ENCODE measurements at regions not wholly inside any gene's neighbourhood (a gene's known extent, or its start where the extent isn't known, plus 50 kb on each side); places are given as distances from the start of the nearest gene placed in this dataset.

DNA sequence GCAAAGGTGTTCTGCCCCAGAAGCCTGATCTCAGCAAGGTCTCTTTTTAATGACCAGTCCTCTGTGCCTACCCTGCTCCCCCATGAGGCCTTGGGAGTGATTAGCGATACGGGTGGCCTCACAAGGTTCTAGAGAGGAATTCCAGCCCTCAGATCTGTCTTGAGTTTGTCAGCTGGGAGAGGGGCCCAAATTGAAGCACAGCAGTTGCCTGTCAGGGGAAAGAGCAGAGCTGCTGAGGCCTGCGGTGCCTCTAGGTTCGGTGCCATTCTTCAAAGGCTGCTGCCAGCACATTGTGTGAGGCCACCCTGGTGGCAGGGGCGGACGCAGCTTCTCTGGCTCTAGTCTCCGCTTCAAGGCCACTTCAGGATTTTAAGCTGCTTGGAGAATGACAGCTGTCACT is 85.7 kb upstream of the GRIA1 start:
- no peak for DNase-seq

DNA sequence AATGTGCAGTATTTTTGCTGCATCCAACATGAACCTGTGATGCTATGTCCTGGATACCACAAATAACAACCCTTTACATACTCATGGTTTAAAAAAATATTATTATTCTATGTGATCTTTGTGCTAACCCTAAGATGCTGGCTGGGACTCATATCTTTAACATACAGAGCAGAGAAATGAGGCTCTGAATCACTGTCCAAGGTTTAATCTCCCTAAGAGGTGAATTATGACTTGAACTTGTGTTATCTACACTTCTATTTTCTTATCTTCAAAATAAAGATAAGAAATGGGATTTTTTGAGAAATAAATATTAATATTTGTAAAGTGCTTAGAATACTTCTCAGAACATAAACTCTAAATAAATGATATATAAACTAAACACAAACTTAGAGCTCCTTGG is 68.8 kb upstream of the GRIA1 start:
- no peak for DNase-seq

DNA sequence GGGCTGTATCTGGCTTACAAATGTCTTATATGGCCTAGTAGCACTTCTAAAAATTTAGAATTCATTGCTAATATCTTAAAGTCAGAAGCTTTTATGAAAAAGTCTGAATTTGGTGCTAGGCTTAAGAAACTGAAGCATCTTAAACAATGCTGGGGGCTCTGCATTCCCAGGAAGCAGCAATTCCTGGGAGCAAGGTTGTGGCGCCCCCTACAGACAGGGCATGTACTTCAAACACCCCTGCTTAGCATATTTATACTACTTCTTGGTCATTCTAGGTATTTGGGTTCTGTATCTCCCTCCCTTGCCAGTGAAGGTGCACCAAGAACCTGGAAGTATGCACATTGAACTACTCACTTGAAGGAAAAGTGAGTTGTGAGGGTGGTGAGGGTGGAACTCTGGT is 64.6 kb upstream of the GRIA1 start:
- DNase-seq, result no peak

DNA sequence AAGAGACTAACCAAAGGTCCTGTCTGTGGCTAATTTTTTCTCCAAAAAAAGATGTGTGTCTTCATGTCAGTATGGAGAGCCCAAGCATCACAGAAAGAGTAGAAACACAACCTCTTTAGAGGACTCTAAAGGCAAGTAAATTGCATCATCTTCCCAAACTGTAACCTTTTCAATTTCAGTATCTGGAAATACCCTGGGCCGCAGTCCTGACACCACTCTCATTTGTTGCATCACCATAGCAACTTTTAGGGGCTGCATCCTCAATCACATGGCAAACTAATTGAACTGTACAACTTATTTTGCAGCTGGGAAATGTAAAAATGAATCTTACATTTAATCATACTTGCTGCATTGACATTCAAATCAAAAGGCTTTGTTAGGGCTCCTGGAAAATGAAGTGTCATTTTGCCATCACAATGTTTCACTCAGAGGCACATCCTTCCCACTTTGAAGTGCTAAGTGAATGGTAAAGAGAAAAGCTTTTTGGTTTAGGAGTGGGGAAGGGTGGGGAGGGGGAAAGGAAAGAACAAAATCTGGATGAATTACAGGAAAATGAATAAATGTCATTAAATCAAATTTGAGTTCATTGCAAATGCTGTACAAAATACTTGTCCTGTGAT is 60.6 kb upstream of the GRIA1 start:
- peak; percentile 23 for DNase-seq

DNA sequence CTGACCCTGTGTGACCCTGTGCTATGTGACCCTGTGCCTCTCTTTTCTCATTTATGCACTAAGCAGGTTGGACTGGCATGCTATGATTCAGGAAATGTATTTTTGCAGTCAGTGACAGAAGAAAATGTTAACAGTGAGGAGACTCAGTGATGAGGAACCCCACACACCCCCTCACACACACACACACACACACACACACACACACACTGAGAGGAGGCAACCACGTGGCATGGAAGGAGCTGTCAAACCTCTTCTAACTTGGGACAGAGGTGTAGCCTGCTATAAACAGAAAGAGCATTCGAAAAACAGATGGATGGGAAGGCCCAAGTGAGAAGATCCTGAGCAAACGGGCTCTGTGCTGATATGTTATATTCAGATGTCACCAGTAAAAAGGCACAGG is 57.9 kb upstream of the GRIA1 start:
- no peak for DNase-seq

DNA sequence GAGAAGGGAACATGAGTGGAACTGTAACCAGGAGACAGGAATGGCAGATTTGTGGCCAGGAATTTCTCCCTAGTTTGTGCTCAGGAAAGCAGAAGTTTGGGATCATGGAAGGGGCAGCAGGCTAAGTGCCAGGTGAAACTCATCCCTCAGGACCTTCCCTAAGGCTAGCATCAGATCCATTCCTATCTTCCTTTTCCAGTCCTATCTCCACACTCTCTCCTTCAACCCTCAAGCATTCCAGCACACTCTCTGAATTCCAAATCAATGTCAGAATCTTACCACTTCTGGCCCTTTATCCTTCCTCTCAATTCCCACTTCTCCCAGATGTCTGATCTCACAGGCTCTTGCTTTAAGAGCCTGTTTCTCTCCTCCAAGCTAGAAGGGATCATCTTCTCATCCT is 53.2 kb upstream of the GRIA1 start:
- DNase-seq, result no peak

DNA sequence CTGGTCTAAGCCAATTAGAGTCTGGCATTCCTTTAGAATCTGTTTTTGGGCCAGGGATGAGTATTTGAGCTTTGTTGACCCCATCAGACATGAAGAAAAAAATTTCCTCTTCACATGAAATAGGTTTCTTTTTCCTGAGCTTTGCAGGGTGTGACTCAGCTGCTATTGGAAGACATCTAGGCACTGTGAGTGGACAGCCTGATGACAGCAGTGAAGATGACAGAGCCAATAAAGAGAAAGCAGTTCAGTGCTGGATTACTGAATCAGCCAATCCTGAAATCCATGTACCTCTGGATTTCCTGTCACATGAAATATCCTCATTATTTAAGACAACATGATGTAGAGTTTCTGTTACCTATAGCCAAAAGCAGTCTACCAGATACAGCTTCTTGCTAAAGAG is 51.3 kb upstream of the GRIA1 start:
- DNase-seq, result no peak
